GM13977 (cell line): ENCODE measurements at regions not wholly inside any gene's neighbourhood (a gene's known extent, or its start where the extent isn't known, plus 50 kb on each side); places are given as distances from the start of the nearest gene placed in this dataset.

Experiments used
- DNase-seq: peaks from one replicate; pipeline ENCODE4 v3.0.0; 2012; ENCODE audit warnings: low spot score
- CTCF ChIP-seq: IDR thresholded peaks from 2 replicates; pipeline ENCODE4 v1.5.1; 2012; ENCODE audit warnings: mild to moderate bottlenecking, control low read depth; ENCODE audit not compliant: insufficient read depth; ENCODE audit errors: extremely low read depth, missing control alignments
- in situ Hi-C: fragments of 300-500 bp; cut with MboI; formaldehyde crosslinking; loops from one replicate; pipeline ENCODE4 v1.12.0; 2022; ENCODE audit warnings: low sequenced_read_pairs, low pct_unique_long_range_greater_than_20kb, mixed read lengths, inconsistent platforms; ENCODE audit not compliant: unreplicated experiment

DNA sequence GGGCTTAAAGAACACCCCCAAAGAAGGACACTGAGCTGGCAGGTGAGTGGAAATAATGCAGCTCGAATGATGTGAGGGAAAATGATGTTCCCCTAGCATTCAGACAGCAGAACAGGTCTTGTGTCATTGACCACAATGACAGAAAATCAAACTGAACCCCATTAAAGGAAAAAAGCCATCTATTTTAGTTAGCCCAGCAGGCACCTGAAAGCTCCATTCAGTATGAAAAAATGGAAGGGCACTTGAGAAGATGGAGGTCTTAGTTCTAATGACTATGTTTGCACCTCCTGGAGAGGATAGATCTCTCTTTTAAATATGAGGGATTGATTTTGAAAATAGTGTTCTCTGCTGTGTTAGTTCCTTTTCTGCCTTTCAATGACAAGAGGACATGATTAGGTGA is 323.1 kb downstream of the NKX6-1 start:
- in situ Hi-C loops, result no loop called here
- no peak for DNase-seq

DNA sequence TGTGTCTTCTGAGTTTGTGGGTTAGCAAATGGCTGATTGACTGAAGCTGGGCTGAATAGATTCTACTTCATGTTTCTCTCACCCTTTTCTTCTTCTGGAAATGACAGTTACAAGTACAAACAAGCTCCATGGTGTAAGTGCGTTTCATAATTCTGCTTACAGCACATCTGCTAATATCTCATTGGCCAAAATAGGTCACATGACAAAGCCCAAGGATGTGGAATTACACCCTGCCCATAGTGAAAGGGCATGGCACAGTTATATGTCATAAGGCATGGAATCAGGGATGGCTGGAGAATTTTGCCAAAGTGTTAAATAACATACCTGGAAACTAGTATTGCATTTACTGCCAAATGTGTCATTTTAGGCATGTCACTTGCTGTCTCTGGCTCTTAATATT is 327.2 kb downstream of the NKX6-1 start:
- in situ Hi-C loops, result no loop called here
- no peak for TF ChIP-seq CTCF
- DNase-seq, result no peak

More for the DNA sequence above, 323.1 kb downstream of the NKX6-1 start:
- no peak for TF ChIP-seq CTCF

GRCh38 chr4:84167564-84167963 is 331.5 kb downstream of the NKX6-1 start:
- in situ Hi-C loops, result no loop called here
- TF ChIP-seq CTCF, result no peak
- no peak for DNase-seq

DNA sequence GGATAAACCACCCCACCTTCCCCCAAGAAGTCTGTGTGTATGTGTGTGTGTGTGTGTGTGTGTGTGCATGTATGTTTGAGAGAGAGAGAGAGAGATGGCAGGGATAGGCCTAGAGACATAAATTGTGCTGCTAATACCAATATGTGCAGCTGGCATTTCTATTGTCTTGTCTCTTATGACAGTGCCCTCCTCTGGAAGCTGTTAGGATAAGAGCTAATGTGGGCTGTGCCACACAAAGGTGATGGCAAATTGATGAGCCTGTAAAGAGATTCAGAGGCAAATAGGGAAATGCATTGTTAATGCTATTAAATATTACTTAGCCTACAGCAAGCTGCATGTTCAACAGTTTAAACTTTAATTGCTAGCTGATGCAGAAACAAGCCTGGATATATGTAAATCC is 332.0 kb downstream of the NKX6-1 start:
- in situ Hi-C loops, result no loop called here
- TF ChIP-seq CTCF, result no peak
- no peak for DNase-seq

DNA sequence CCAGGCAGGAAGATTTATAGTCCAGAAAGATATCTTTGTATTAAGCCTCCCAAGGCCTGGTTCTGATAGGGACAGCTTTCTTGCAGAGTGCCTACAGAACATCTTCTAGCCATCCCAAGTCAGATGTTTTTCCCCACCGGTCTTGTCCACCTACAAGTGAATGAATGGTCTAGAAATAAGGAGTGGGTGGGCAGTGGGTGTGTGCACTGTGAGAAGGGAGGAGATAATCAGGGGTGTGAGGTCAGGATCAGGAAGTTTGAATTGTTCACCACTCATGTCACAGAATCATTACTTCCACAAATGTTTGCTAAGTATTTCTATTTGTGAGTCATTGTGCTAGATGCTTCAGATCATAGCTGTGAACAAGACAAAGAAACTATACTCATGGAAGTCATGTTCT is 332.6 kb downstream of the NKX6-1 start:
- in situ Hi-C loops, result no loop called here
- no peak for DNase-seq

GRCh38 chr4:84164201-84164600 is 334.9 kb downstream of the NKX6-1 start:
- no peak for DNase-seq
- in situ Hi-C loops, result no loop called here
- TF ChIP-seq CTCF, result no peak

More for the DNA sequence above, 332.6 kb downstream of the NKX6-1 start:
- no peak for TF ChIP-seq CTCF

DNA sequence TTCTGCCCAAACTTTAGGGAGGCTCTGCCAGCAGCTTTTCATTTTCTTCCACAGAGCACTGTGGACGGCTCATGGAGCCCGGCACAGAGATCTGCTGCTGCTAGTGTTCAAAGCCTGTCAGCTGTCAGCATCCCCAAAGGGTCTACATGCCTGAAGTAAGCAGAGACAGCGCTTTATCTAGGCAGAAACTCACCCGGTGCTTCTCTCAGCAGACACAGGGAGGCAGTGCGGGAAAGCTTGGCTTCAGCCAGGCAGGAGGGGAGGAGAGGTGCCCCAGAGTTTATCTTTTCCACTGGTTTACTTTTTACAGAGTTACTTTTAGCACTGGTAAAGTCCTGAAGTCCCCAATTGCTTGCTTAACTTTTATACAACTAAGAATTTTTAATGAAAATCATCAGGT is 339.3 kb downstream of the NKX6-1 start:
- in situ Hi-C loops, result no loop called here
- DNase-seq, result no peak
- TF ChIP-seq CTCF, result peak; percentile 16
